ENCODE measurements at regions not wholly inside any gene's neighbourhood (a gene's known extent, or its start where the extent isn't known, plus 50 kb on each side); places are given as distances from the start of the nearest gene placed in this dataset.

DNA sequence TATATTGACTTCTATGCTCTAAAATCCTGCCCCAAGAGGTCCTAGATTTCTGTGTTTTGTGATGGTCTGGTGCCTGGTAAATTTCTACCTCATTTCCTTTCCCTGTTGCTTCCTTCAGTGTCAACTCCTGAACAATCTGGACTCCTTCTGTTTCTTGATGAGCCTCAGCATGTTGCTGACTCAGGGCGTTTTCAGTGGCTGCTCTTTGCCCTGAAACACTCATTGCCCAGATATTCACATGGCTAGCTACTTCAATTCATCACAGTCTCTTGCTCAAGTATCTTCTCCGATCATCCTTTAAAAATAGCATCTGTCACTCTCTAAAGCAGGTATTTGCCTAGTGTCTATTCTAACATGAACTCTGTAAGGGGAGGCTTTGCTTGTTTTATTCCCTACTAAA, 526.3 kb upstream of the RAG2 start:
- FAIRE-seq (no peak), ATAC-seq (no peak), DNase-seq (ENCODE audit: low spot score) (no peak)
- Histone ChIP-seq H3K9me3 (ENCODE audit: low read length) (peaks cover 24% of the 10 kb centered on the region), H3K4me1 (ENCODE audit: insufficient read depth, low read length) (no peaks in the 10 kb centered on the region), H4K20me1 (ENCODE audit: insufficient read depth, low read length) (no peaks in the 10 kb centered on the region), H3K4me3 (replicated peaks in 1 of 3; ENCODE audit: insufficient read depth in 1 of 3, low read depth in 2 of 3, low read length in 3 of 3) (no peak overlapping the region), H3K27me3 (ENCODE audit: control insufficient read depth in 1 of 2, insufficient read depth in 2 of 2, low read length in 2 of 2) (no peaks in the 10 kb centered on the region), H3K4me2 (ENCODE audit: low read depth, low read length) (no peak overlapping the region), H3K79me2 (ENCODE audit: insufficient read depth, low read length) (no peaks in the 10 kb centered on the region), H3K27ac (ENCODE audit: extremely low read length, insufficient read depth, low read length) (no peak overlapping the region), H3K36me3 (replicated peaks in 1 of 2; ENCODE audit: control insufficient read depth in 1 of 2, insufficient read depth in 2 of 2, low read length in 2 of 2) (no peaks in the 10 kb centered on the region), H3K9ac (ENCODE audit: insufficient read depth, low read depth, low read length) (no peak overlapping the region), H2AFZ (ENCODE audit: low read length) (no peak overlapping the region)
- in situ Hi-C loops (cut with HindIII; ENCODE audit: extremely low pct_ligation_motif_present, low pct_unique_long_range_greater_than_20kb): no loop called here
- 0% methylated on average over 2 of the region's 2 CpGs for WGBS (ENCODE audit: low lambda C conversion rate)
- BruUV-seq (replicated peaks): no TSS peak
- TF ChIP-seq, protein P1, sequence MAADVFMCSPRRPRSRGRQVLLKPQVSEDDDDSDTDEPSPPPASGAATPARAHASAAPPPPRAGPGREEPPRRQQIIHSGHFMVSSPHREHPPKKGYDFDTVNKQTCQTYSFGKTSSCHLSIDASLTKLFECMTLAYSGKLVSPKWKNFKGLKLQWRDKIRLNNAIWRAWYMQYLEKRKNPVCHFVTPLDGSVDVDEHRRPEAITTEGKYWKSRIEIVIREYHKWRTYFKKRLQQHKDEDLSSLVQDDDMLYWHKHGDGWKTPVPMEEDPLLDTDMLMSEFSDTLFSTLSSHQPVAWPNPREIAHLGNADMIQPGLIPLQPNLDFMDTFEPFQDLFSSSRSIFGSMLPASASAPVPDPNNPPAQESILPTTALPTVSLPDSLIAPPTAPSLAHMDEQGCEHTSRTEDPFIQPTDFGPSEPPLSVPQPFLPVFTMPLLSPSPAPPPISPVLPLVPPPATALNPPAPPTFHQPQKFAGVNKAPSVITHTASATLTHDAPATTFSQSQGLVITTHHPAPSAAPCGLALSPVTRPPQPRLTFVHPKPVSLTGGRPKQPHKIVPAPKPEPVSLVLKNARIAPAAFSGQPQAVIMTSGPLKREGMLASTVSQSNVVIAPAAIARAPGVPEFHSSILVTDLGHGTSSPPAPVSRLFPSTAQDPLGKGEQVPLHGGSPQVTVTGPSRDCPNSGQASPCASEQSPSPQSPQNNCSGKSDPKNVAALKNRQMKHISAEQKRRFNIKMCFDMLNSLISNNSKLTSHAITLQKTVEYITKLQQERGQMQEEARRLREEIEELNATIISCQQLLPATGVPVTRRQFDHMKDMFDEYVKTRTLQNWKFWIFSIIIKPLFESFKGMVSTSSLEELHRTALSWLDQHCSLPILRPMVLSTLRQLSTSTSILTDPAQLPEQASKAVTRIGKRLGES (CRISPR knock-in tag; IDR thresholded peaks at IDR 0.05; ENCODE audit: borderline replicate concordance): no peak
- TF ChIP-seq JDP2 (CRISPR knock-in tag; IDR thresholded peaks at IDR 0.05; ENCODE audit: borderline replicate concordance) (no peak), ZC3H4 (CRISPR knock-in tag; IDR thresholded peaks at IDR 0.05; ENCODE audit: borderline replicate concordance) (no peak), ZMAT3 (CRISPR knock-in tag; conservative IDR thresholded peaks at IDR 0.05) (no peak), MAFK (conservative IDR thresholded peaks at IDR 0.05 in 1 of 2, IDR thresholded peaks at IDR 0.05 in 1 of 2; ENCODE audit: low read length in 2 of 2) (peak; percentile 23 to 79; a peak in 3 of 4 replicates), HOXA5 (CRISPR knock-in tag; IDR thresholded peaks at IDR 0.05) (no peak), MAFF (IDR thresholded peaks at IDR 0.05; ENCODE audit: low read depth, low read length) (peak; percentile 46; the same call in 1 of the 2 replicates)
- ChIA-PET POLR2A (no interaction called here), CTCF (ENCODE audit: low intra/inter-chr PET ratio, low total read pairs) (no interaction called here)
- intact Hi-C loops (cut with micrococcal nuclease; ENCODE audit: unreplicated experiment): no loop called here

GRCh38 chr11:37115963-37116362, 517.9 kb upstream of the RAG2 start:
- ATAC-seq (no peak), DNase-seq (ENCODE audit: low spot score) (no peak), FAIRE-seq (no peak)
- Histone ChIP-seq H3K27ac (ENCODE audit: extremely low read length, insufficient read depth, low read length) (no peak overlapping the region), H3K4me1 (ENCODE audit: insufficient read depth, low read length) (no peaks in the 10 kb centered on the region), H3K36me3 (replicated peaks in 1 of 2; ENCODE audit: control insufficient read depth in 1 of 2, insufficient read depth in 2 of 2, low read length in 2 of 2) (no peaks in the 10 kb centered on the region), H4K20me1 (ENCODE audit: insufficient read depth, low read length) (no peaks in the 10 kb centered on the region), H3K4me3 (replicated peaks in 1 of 3; ENCODE audit: insufficient read depth in 1 of 3, low read depth in 2 of 3, low read length in 3 of 3) (no peak overlapping the region), H3K79me2 (ENCODE audit: insufficient read depth, low read length) (no peaks in the 10 kb centered on the region), H3K9ac (ENCODE audit: insufficient read depth, low read depth, low read length) (no peak overlapping the region), H3K27me3 (ENCODE audit: control insufficient read depth in 1 of 2, insufficient read depth in 2 of 2, low read length in 2 of 2) (no peaks in the 10 kb centered on the region), H2AFZ (ENCODE audit: low read length) (no peak overlapping the region), H3K4me2 (ENCODE audit: low read depth, low read length) (no peak overlapping the region), H3K9me3 (ENCODE audit: low read length) (peaks cover 4% of the 10 kb centered on the region)
- ChIA-PET POLR2A (no interaction called here), CTCF (ENCODE audit: low intra/inter-chr PET ratio, low total read pairs) (no interaction called here)
- in situ Hi-C loops (cut with HindIII; ENCODE audit: extremely low pct_ligation_motif_present, low pct_unique_long_range_greater_than_20kb) (no loop called here), intact Hi-C loops (cut with micrococcal nuclease; ENCODE audit: unreplicated experiment) (no loop called here)
- no TSS peak for BruUV-seq (replicated peaks)
- TF ChIP-seq ZSCAN25 (CRISPR knock-in tag; IDR thresholded peaks at IDR 0.05): no peak
- no peak for TF ChIP-seq ZNF292 (CRISPR knock-in tag; IDR thresholded peaks at IDR 0.05; ENCODE audit: borderline replicate concordance, low read depth)
- no peak for TF ChIP-seq ZNF414 (CRISPR knock-in tag; IDR thresholded peaks at IDR 0.05)
- TF ChIP-seq GZF1 (CRISPR knock-in tag; IDR thresholded peaks at IDR 0.05): no peak
- TF ChIP-seq, protein P2, sequence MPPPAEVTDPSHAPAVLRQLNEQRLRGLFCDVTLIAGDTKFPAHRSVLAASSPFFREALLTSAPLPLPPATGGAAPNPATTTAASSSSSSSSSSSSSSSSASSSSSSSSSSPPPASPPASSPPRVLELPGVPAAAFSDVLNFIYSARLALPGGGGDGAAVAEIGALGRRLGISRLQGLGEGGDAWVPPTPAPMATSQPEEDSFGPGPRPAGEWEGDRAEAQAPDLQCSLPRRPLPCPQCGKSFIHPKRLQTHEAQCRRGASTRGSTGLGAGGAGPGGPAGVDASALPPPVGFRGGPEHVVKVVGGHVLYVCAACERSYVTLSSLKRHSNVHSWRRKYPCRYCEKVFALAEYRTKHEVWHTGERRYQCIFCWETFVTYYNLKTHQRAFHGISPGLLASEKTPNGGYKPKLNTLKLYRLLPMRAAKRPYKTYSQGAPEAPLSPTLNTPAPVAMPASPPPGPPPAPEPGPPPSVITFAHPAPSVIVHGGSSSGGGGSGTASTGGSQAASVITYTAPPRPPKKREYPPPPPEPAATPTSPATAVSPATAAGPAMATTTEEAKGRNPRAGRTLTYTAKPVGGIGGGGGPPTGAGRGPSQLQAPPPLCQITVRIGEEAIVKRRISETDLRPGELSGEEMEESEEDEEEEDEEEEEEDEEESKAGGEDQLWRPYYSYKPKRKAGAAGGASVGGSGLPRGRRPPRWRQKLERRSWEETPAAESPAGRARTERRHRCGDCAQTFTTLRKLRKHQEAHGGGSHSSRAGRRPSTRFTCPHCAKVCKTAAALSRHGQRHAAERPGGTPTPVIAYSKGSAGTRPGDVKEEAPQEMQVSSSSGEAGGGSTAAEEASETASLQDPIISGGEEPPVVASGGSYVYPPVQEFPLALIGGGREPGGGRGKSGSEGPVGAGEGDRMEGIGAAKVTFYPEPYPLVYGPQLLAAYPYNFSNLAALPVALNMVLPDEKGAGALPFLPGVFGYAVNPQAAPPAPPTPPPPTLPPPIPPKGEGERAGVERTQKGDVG (CRISPR knock-in tag; IDR thresholded peaks at IDR 0.05; ENCODE audit: borderline replicate concordance): no peak
- no peak for TF ChIP-seq NR2F6 (IDR thresholded peaks at IDR 0.05)
- TF ChIP-seq NR2F6 (CRISPR knock-in tag; IDR thresholded peaks at IDR 0.05): no peak

Data from HepG2 (cell line).